ENCODE measurements at regions not wholly inside any gene's neighbourhood (a gene's known extent, or its start where the extent isn't known, plus 50 kb on each side); places are given as distances from the start of the nearest gene placed in this dataset.

DNA sequence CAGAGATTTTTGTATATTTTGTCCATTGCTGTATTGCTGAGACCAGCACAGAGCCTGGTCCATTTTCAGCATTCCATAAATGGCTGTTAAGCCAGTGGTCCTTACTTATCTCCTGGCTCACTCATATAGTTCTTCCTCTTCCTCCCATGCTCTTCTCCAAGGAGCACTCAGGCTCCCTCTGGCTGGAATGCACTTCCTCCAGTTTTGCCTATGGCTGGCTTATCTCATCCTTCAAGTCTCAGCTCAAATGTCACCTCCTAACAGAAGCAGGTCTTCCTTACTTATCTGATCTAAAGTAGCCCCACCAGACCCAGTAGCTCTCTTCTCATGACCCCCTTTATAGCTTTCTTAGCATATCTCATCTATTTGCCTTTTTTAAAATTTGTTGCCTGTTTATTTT lies 146.9 kb downstream of the SLC30A10 start:
- no peaks in the 10 kb centered on the region for H3K9me3 ChIP-seq (ENCODE audit: control insufficient read depth in 2 of 2, insufficient read depth in 1 of 2, low read depth in 1 of 2, low read length in 1 of 2)
- no peaks in the 10 kb centered on the region for H3K36me3 ChIP-seq (ENCODE audit: control insufficient read depth in 2 of 2, insufficient read depth in 2 of 2, low read length in 1 of 2)
- H3K27me3 ChIP-seq (ENCODE audit: control insufficient read depth in 1 of 2, insufficient read depth in 2 of 2, low read length in 2 of 2): no peaks in the 10 kb centered on the region
- H3K4me1 ChIP-seq (ENCODE audit: control insufficient read depth in 2 of 2, insufficient read depth in 2 of 2, low read length in 1 of 2): no peaks in the 10 kb centered on the region
- H3K4me3 ChIP-seq (ENCODE audit: low read depth in 1 of 2, low read length in 2 of 2): no peak overlapping the region
- H3K27ac ChIP-seq (ENCODE audit: low read depth in 2 of 2, low read length in 1 of 2): no peak overlapping the region

DNA sequence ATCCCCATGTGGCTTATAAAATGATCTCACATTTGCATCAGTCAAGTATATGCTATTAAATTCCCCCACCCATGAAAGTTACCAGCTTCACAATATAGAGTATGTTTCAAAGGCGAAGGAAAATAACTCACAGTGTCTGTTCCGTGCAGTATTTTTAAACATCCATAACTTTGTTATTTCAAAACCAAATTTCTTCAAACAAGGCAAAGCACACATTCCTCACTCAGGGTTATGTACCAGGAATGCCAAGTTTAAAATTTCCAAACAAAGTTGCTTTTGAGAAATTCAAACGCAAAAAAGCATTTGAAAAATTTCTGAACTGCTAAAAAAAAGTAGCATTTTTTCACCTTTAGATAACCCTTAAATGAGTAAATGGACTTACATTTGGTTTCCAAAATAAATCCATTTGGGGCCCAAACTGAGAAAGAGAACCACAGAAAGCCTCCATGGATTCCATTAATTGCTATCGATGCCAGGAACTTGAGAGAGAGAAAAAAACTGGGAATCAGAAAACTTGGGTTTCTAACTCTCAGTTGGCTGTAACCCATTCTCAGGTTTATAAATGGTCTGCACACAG lies 149.5 kb downstream of the SLC30A10 start:
- H3K27me3 ChIP-seq (ENCODE audit: control insufficient read depth in 1 of 2, insufficient read depth in 2 of 2, low read length in 2 of 2): no peaks in the 10 kb centered on the region
- 86 to 88% methylated on average over 4 of the region's 4 CpGs for WGBS, 2 donors

GRCh38 chr1:219778110-219778509 lies 150.2 kb downstream of the SLC30A10 start:
- no peaks in the 10 kb centered on the region for H3K4me1 ChIP-seq (ENCODE audit: control insufficient read depth in 2 of 2, insufficient read depth in 2 of 2, low read length in 1 of 2)
- no peak overlapping the region for H3K27ac ChIP-seq (ENCODE audit: low read depth in 2 of 2, low read length in 1 of 2)
- WGBS, 2 donors: 83 to 86% methylated on average over 3 of the region's 3 CpGs
- H3K27me3 ChIP-seq (ENCODE audit: control insufficient read depth in 1 of 2, insufficient read depth in 2 of 2, low read length in 2 of 2): no peaks in the 10 kb centered on the region
- H3K4me3 ChIP-seq (ENCODE audit: low read depth in 1 of 2, low read length in 2 of 2): no peak overlapping the region
- H3K36me3 ChIP-seq (ENCODE audit: control insufficient read depth in 2 of 2, insufficient read depth in 2 of 2, low read length in 1 of 2): no peaks in the 10 kb centered on the region
- H3K9me3 ChIP-seq (ENCODE audit: control insufficient read depth in 2 of 2, insufficient read depth in 1 of 2, low read depth in 1 of 2, low read length in 1 of 2): no peaks in the 10 kb centered on the region

More for the DNA sequence above, 149.5 kb downstream of the SLC30A10 start:
- Histone ChIP-seq H3K4me3 (ENCODE audit: low read depth in 1 of 2, low read length in 2 of 2) (no peak overlapping the region), H3K9me3 (ENCODE audit: control insufficient read depth in 2 of 2, insufficient read depth in 1 of 2, low read depth in 1 of 2, low read length in 1 of 2) (no peaks in the 10 kb centered on the region), H3K36me3 (ENCODE audit: control insufficient read depth in 2 of 2, insufficient read depth in 2 of 2, low read length in 1 of 2) (no peaks in the 10 kb centered on the region), H3K4me1 (ENCODE audit: control insufficient read depth in 2 of 2, insufficient read depth in 2 of 2, low read length in 1 of 2) (no peaks in the 10 kb centered on the region), H3K27ac (ENCODE audit: low read depth in 2 of 2, low read length in 1 of 2) (no peak overlapping the region)

DNA sequence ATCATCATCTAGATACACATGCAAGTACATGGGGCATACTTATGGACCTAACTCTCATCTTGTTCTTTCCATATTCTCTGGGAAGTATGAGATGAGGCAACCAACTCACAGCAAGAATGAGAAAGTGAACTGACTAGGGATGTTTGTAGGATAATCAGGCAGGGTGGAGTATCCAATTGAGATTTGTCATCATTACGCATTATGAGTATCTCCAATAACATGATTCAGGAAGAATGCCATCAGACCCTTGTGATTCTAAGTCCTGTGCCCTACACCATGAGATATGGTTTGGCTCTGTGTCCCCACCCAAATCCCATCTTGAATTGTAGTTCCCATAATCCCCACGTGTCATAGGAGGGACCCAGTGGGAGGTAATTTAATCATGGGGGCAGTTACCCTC lies 154.0 kb downstream of the SLC30A10 start:
- WGBS, 2 donors: 94 to 96% methylated on average over 2 of the region's 2 CpGs
- no peak overlapping the region for H3K27ac ChIP-seq (ENCODE audit: low read depth in 2 of 2, low read length in 1 of 2)
- H3K27me3 ChIP-seq (ENCODE audit: control insufficient read depth in 1 of 2, insufficient read depth in 2 of 2, low read length in 2 of 2): no peaks in the 10 kb centered on the region

DNA sequence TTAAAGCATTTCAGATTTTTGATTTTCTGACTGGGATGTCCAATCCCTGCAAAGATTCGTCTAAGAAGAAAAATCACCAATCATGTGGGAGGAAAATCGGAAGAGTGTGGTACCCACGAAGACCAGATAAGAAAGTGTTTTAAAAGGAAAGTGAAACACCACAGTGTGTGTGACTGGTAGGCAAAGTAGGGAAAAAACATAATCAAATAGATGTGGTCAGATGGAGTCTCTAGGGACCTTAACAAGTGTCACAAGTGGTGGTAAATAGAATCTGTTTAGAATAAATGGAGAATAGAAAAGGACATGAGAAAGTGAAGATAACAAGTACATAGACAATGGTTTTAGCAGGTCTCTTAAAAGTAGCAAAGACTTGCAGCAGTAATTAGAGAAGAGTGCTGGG lies 154.6 kb downstream of the SLC30A10 start:
- WGBS, 2 donors: 77 to 82% methylated on average over 3 of the region's 3 CpGs
- Histone ChIP-seq H3K9me3 (ENCODE audit: control insufficient read depth in 2 of 2, insufficient read depth in 1 of 2, low read depth in 1 of 2, low read length in 1 of 2) (no peaks in the 10 kb centered on the region), H3K27ac (ENCODE audit: low read depth in 2 of 2, low read length in 1 of 2) (no peak overlapping the region), H3K36me3 (ENCODE audit: control insufficient read depth in 2 of 2, insufficient read depth in 2 of 2, low read length in 1 of 2) (no peaks in the 10 kb centered on the region), H3K4me1 (ENCODE audit: control insufficient read depth in 2 of 2, insufficient read depth in 2 of 2, low read length in 1 of 2) (no peaks in the 10 kb centered on the region), H3K27me3 (ENCODE audit: control insufficient read depth in 1 of 2, insufficient read depth in 2 of 2, low read length in 2 of 2) (no peaks in the 10 kb centered on the region), H3K4me3 (ENCODE audit: low read depth in 1 of 2, low read length in 2 of 2) (no peak overlapping the region)

More for the DNA sequence above, 154.0 kb downstream of the SLC30A10 start:
- H3K9me3 ChIP-seq (ENCODE audit: control insufficient read depth in 2 of 2, insufficient read depth in 1 of 2, low read depth in 1 of 2, low read length in 1 of 2): no peaks in the 10 kb centered on the region
- no peaks in the 10 kb centered on the region for H3K36me3 ChIP-seq (ENCODE audit: control insufficient read depth in 2 of 2, insufficient read depth in 2 of 2, low read length in 1 of 2)
- H3K4me3 ChIP-seq (ENCODE audit: low read depth in 1 of 2, low read length in 2 of 2): no peak overlapping the region
- H3K4me1 ChIP-seq (ENCODE audit: control insufficient read depth in 2 of 2, insufficient read depth in 2 of 2, low read length in 1 of 2): no peaks in the 10 kb centered on the region

DNA sequence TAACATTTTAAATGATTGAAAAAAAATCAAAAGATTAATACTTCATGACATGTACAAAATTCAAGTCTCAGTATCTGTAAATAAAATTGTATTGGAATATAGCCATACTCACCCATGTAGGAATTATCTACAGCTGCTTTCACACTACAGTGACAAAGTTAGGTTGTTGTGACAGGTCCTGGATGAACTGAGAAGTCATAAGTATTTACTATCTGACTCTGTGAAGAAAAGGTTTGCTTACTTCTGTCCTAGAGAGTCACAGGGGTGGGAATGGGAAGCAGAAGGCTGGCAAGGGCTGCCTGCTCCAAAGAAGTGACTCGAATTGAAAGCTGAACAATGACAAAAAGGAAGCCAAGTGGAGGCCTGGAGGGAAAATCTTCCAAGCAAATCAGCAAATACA lies 155.2 kb downstream of the SLC30A10 start:
- no peak overlapping the region for H3K4me3 ChIP-seq (ENCODE audit: low read depth in 1 of 2, low read length in 2 of 2)
- no peak overlapping the region for H3K27ac ChIP-seq (ENCODE audit: low read depth in 2 of 2, low read length in 1 of 2)
- 14 to 35% methylated on average over 1 of the region's 1 CpG for WGBS, 2 donors
- no peaks in the 10 kb centered on the region for H3K4me1 ChIP-seq (ENCODE audit: control insufficient read depth in 2 of 2, insufficient read depth in 2 of 2, low read length in 1 of 2)
- H3K9me3 ChIP-seq (ENCODE audit: control insufficient read depth in 2 of 2, insufficient read depth in 1 of 2, low read depth in 1 of 2, low read length in 1 of 2): no peaks in the 10 kb centered on the region
- H3K36me3 ChIP-seq (ENCODE audit: control insufficient read depth in 2 of 2, insufficient read depth in 2 of 2, low read length in 1 of 2): no peaks in the 10 kb centered on the region
- H3K27me3 ChIP-seq (ENCODE audit: control insufficient read depth in 1 of 2, insufficient read depth in 2 of 2, low read length in 2 of 2): no peaks in the 10 kb centered on the region

DNA sequence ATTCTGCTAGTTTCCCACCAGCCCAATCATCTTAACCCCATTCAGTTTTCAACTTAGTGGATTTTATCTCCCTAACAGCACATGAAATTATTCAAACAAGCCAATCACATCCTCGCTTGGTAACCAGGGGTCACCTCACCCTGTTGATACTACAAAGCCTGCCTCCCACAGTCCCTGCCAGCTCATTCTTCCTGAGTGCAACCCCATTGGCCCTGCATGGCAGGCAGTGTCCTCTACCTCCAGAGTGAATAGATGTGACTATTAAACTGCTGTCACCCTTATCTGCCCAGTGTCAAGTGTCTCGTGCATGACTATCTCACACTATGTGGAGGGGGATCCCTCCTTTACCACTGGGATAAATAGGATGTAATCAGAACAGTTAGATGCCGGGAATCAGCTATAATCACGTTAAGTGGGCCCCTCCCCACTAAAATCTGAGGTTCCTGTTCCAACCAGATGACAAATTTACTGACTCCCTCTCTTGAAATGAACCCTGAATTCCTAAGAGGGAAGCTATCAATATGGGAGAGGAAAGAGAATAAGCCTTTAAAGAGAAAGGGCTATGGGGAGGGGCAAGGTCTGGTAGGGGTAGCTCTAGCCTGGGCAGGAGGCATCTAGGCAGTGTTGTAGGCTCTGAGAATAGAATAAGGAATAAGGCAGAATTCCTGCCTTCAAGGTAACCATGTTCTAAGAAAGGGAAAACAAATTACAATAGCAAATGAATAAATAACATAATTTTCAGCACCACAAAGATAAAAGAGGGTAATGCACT lies 155.9 kb downstream of the SLC30A10 start:
- H3K4me3 ChIP-seq (ENCODE audit: low read depth in 1 of 2, low read length in 2 of 2): no peak overlapping the region
- H3K36me3 ChIP-seq (ENCODE audit: control insufficient read depth in 2 of 2, insufficient read depth in 2 of 2, low read length in 1 of 2): no peaks in the 10 kb centered on the region
- 71 to 81% methylated on average over 4 of the region's 4 CpGs for WGBS, 2 donors
- H3K27me3 ChIP-seq (ENCODE audit: control insufficient read depth in 1 of 2, insufficient read depth in 2 of 2, low read length in 2 of 2): no peaks in the 10 kb centered on the region
- no peaks in the 10 kb centered on the region for H3K4me1 ChIP-seq (ENCODE audit: control insufficient read depth in 2 of 2, insufficient read depth in 2 of 2, low read length in 1 of 2)
- H3K27ac ChIP-seq (ENCODE audit: low read depth in 2 of 2, low read length in 1 of 2): no peak overlapping the region
- H3K9me3 ChIP-seq (ENCODE audit: control insufficient read depth in 2 of 2, insufficient read depth in 1 of 2, low read depth in 1 of 2, low read length in 1 of 2): no peaks in the 10 kb centered on the region

- no peaks in the 10 kb centered on the region for H3K9me3 ChIP-seq (ENCODE audit: control insufficient read depth in 2 of 2, insufficient read depth in 1 of 2, low read depth in 1 of 2, low read length in 1 of 2)
These were observed 157.3 kb downstream of the SLC30A10 start for GRCh38 chr1:219771080-219771479.

DNA sequence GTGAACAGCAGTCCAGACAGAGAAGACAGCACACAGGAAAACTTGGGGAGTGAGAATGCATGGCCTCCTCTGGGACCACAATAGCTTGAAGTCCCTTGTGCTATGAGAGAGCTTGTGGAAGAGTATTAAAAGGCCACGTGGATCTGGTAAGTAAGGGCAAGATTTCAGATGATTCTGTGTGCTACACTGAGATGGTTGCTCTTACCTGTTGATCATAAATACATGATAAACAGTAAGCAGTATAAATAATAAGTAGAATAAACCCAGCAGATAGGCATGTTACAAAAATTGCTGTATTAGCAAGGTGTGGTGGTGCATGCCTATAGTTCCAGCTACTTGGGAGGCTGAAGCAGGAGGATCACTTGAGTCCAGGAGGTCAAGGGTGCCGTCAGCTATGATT lies 150.4 kb upstream of the ZC3H11B start:
- H3K36me3 ChIP-seq (ENCODE audit: control insufficient read depth in 2 of 2, insufficient read depth in 2 of 2, low read length in 1 of 2): no peaks in the 10 kb centered on the region
- 72 to 83% methylated on average over 2 of the region's 2 CpGs for WGBS, 2 donors

More at GRCh38 chr1:219771080-219771479, 157.3 kb downstream of the SLC30A10 start:
- Histone ChIP-seq H3K27me3 (ENCODE audit: control insufficient read depth in 1 of 2, insufficient read depth in 2 of 2, low read length in 2 of 2) (no peaks in the 10 kb centered on the region), H3K27ac (ENCODE audit: low read depth in 2 of 2, low read length in 1 of 2) (no peak overlapping the region), H3K4me3 (ENCODE audit: low read depth in 1 of 2, low read length in 2 of 2) (no peak overlapping the region), H3K36me3 (ENCODE audit: control insufficient read depth in 2 of 2, insufficient read depth in 2 of 2, low read length in 1 of 2) (no peaks in the 10 kb centered on the region), H3K4me1 (ENCODE audit: control insufficient read depth in 2 of 2, insufficient read depth in 2 of 2, low read length in 1 of 2) (no peaks in the 10 kb centered on the region)
- 34 to 44% methylated on average over 3 of the region's 3 CpGs for whole genome bisulfite sequencing, 2 donors

More for the DNA sequence above, 150.4 kb upstream of the ZC3H11B start:
- H3K9me3 ChIP-seq (ENCODE audit: control insufficient read depth in 2 of 2, insufficient read depth in 1 of 2, low read depth in 1 of 2, low read length in 1 of 2): no peaks in the 10 kb centered on the region
- H3K27me3 ChIP-seq (ENCODE audit: control insufficient read depth in 1 of 2, insufficient read depth in 2 of 2, low read length in 2 of 2): no peaks in the 10 kb centered on the region
- H3K4me3 ChIP-seq (ENCODE audit: low read depth in 1 of 2, low read length in 2 of 2): no peak overlapping the region
- H3K27ac ChIP-seq (ENCODE audit: low read depth in 2 of 2, low read length in 1 of 2): no peak overlapping the region
- H3K4me1 ChIP-seq (ENCODE audit: control insufficient read depth in 2 of 2, insufficient read depth in 2 of 2, low read length in 1 of 2): no peaks in the 10 kb centered on the region
